HEK293 (cell line): ENCODE measurements at regions not wholly inside any gene's neighbourhood (a gene's known extent, or its start where the extent isn't known, plus 50 kb on each side); places are given as distances from the start of the nearest gene placed in this dataset.
"Not testable (repeated sequence)": the region's sequence is repeated elsewhere in the genome, so short reads cannot be mapped to it uniquely, and the experiment has no call there.

Source experiments
- CTCF ChIA-PET: fragments of 350-600 bp; formaldehyde crosslinking; extraction: SDS; loops from one replicate; lab custom pipeline; 2021; ENCODE audit warnings: antibody characterized with exemption; lab: Yijun Ruan, JAX
- POLR2A ChIA-PET: fragments of 300-600 bp; formaldehyde crosslinking; extraction: SDS; loops from one replicate; lab custom pipeline; 2020; ENCODE audit warnings: antibody characterized with exemption, inconsistent platforms; lab: Yijun Ruan, JAX
- H3K27ac ChIP-seq: fragments of 200-500 bp; sonication (Bioruptor generic); 2 replicates; pipeline ENCODE4 v1.5.1; 2014; ENCODE audit warnings: low read depth, low read length, control low read depth, inconsistent platforms; ENCODE audit errors: extremely low read depth
- H3K36me3 ChIP-seq, 2 experiments: fragments of 200-500 bp in 1 of 2; sonication (Bioruptor generic) in 1 of 2; 1 replicate in 1 of 2; 2 replicates in 1 of 2; pipeline ENCODE4 v1.5.1; 2014 to 2017; ENCODE audit warnings: inconsistent platforms in 2 of 2, low read length in 2 of 2; ENCODE audit not compliant: control insufficient read depth in 2 of 2, insufficient read depth in 1 of 2
- H3K4me1 ChIP-seq: fragments of 200-500 bp; sonication (Bioruptor generic); 2 replicates; pipeline ENCODE4 v1.5.1; 2014; ENCODE audit warnings: mild to moderate bottlenecking, low read length, inconsistent platforms; ENCODE audit not compliant: control insufficient read depth, insufficient read depth
- H3K4me3 ChIP-seq: 2 replicates; pipeline ENCODE4 v1.5.1; 2011; ENCODE audit warnings: low read depth, mild to moderate bottlenecking, control low read depth, low read length, moderate library complexity
- H3K9me3 ChIP-seq: fragments of 200-500 bp; sonication (Bioruptor generic); 2 replicates; pipeline ENCODE4 v1.5.1; 2014; ENCODE audit warnings: low read depth, low read length, inconsistent platforms; ENCODE audit not compliant: control insufficient read depth, insufficient read depth
- KLF7 ChIP-seq: fragments of 450-650 bp; formaldehyde crosslinking; IDR thresholded peaks from 2 replicates; pipeline ENCODE4 v1.5.1; 2016; ENCODE audit warnings: missing biosample characterization, missing genetic modification characterization, borderline replicate concordance
- OVOL3 ChIP-seq: fragments of 450-650 bp; formaldehyde crosslinking; IDR thresholded peaks from 2 replicates; pipeline ENCODE4 v1.5.1; 2016; ENCODE audit warnings: missing biosample characterization, missing genetic modification characterization
- ZBTB8A ChIP-seq: fragments of 450-650 bp; formaldehyde crosslinking; IDR thresholded peaks from 2 replicates; pipeline ENCODE4 v1.5.1; 2016; ENCODE audit warnings: missing biosample characterization, missing genetic modification characterization
- ZNF140 ChIP-seq: fragments of 450-650 bp; formaldehyde crosslinking; IDR thresholded peaks from 2 replicates; pipeline ENCODE4 v1.5.1; 2016; ENCODE audit warnings: missing biosample characterization, missing genetic modification characterization
- ZNF19 ChIP-seq: fragments of 450-650 bp; formaldehyde crosslinking; IDR thresholded peaks from 2 replicates; pipeline ENCODE4; 2016; ENCODE audit warnings: missing biosample characterization, missing genetic modification characterization, low read depth
- ZNF202 ChIP-seq: fragments of 450-650 bp; formaldehyde crosslinking; IDR thresholded peaks from 2 replicates; pipeline ENCODE4 v1.5.1; 2016; ENCODE audit warnings: missing biosample characterization, missing genetic modification characterization, borderline replicate concordance
- ZNF266 ChIP-seq: fragments of 450-650 bp; formaldehyde crosslinking; IDR thresholded peaks from 2 replicates; pipeline ENCODE4 v1.5.1; 2016; ENCODE audit warnings: missing biosample characterization, missing genetic modification characterization, low read depth
- ZNF292 ChIP-seq: fragments of 450-650 bp; formaldehyde crosslinking; IDR thresholded peaks from 2 replicates; pipeline ENCODE4 v1.5.1; 2016; ENCODE audit warnings: low read depth, missing biosample characterization, missing genetic modification characterization, borderline replicate concordance
- ZNF394 ChIP-seq: fragments of 450-650 bp; formaldehyde crosslinking; IDR thresholded peaks from 2 replicates; pipeline ENCODE4 v1.5.1; 2016; ENCODE audit warnings: missing biosample characterization, missing genetic modification characterization, mild to moderate bottlenecking, moderate library complexity, borderline replicate concordance
- ZNF426 ChIP-seq: fragments of 450-650 bp; formaldehyde crosslinking; IDR thresholded peaks from 2 replicates; pipeline ENCODE4 v1.5.1; 2017; ENCODE audit warnings: missing biosample characterization, missing genetic modification characterization, mild to moderate bottlenecking, inconsistent platforms, moderate library complexity
- ZNF433 ChIP-seq: fragments of 450-650 bp; formaldehyde crosslinking; IDR thresholded peaks from 2 replicates; pipeline ENCODE4 v1.5.1; 2016; ENCODE audit warnings: missing biosample characterization, missing genetic modification characterization, low read depth
- ZNF510 ChIP-seq: fragments of 450-650 bp; formaldehyde crosslinking; IDR thresholded peaks from 2 replicates; pipeline ENCODE4 v1.5.1; 2018; ENCODE audit warnings: mild to moderate bottlenecking, missing genetic modification characterization, missing biosample characterization; ENCODE audit not compliant: insufficient replicate concordance
- ZNF518A ChIP-seq: fragments of 450-650 bp; formaldehyde crosslinking; conservative IDR thresholded peaks from 2 replicates; pipeline ENCODE4 v1.5.1; 2016; ENCODE audit warnings: low read depth, missing biosample characterization, missing genetic modification characterization
- ZNF529 ChIP-seq: fragments of 450-650 bp; formaldehyde crosslinking; IDR thresholded peaks from 2 replicates; pipeline ENCODE4 v1.5.1; 2017; ENCODE audit warnings: missing genetic modification characterization, missing biosample characterization; ENCODE audit not compliant: insufficient replicate concordance
- ZNF555 ChIP-seq: fragments of 450-650 bp; formaldehyde crosslinking; conservative IDR thresholded peaks from 2 replicates; pipeline ENCODE4 v1.5.1; 2017; ENCODE audit warnings: missing biosample characterization, mild to moderate bottlenecking, missing genetic modification characterization, inconsistent platforms
- ZNF558 ChIP-seq: fragments of 450-650 bp; formaldehyde crosslinking; IDR thresholded peaks from 2 replicates; pipeline ENCODE4 v1.5.1; 2016; ENCODE audit warnings: missing biosample characterization, missing genetic modification characterization
- ZNF623 ChIP-seq: fragments of 450-650 bp; formaldehyde crosslinking; IDR thresholded peaks from 2 replicates; pipeline ENCODE4 v1.5.1; 2016; ENCODE audit warnings: missing biosample characterization, missing genetic modification characterization
- ZNF629 ChIP-seq: fragments of 450-650 bp; formaldehyde crosslinking; IDR thresholded peaks from 2 replicates; pipeline ENCODE4 v1.5.1; 2017; ENCODE audit warnings: missing biosample characterization, missing genetic modification characterization
- ZNF654 ChIP-seq: fragments of 450-650 bp; formaldehyde crosslinking; IDR thresholded peaks from 2 replicates; pipeline ENCODE4 v1.5.1; 2016; ENCODE audit warnings: low read depth, missing biosample characterization, missing genetic modification characterization
- ZNF664 ChIP-seq: fragments of 450-650 bp; formaldehyde crosslinking; IDR thresholded peaks from 2 replicates; pipeline ENCODE4 v1.5.1; 2016; ENCODE audit warnings: missing biosample characterization, missing genetic modification characterization
- ZXDB ChIP-seq: fragments of 450-650 bp; formaldehyde crosslinking; IDR thresholded peaks from 2 replicates; pipeline ENCODE4 v1.5.1; 2016; ENCODE audit warnings: missing biosample characterization, missing genetic modification characterization
- TF ChIP-seq, protein P1 (sequence below): fragments of 450-650 bp; formaldehyde crosslinking; IDR thresholded peaks from 2 replicates; pipeline ENCODE4 v1.5.1; 2016; ENCODE audit warnings: missing biosample characterization, missing genetic modification characterization
- TF ChIP-seq, protein P2 (sequence below): fragments of 450-650 bp; formaldehyde crosslinking; conservative IDR thresholded peaks from 2 replicates; pipeline ENCODE4 v1.5.1; 2016; ENCODE audit warnings: low read depth, missing biosample characterization, missing genetic modification characterization

GRCh38 chr6:154938727-154939285 lies 56.3 kb upstream of the TIAM2 start:
- CTCF ChIA-PET, result interaction anchor here (0.6 kb wide), 2 partner anchors 52 to 251 kb away, joined by 3 to 5 read pairs; no protein-coding TSS in a partner anchor
- not testable (repeated sequence) for H3K36me3 ChIP-seq
- peak; percentile 85 for TF ChIP-seq ZNF555
- TF ChIP-seq ZNF529, result peak; percentile 62
- TF ChIP-seq, protein P1, sequence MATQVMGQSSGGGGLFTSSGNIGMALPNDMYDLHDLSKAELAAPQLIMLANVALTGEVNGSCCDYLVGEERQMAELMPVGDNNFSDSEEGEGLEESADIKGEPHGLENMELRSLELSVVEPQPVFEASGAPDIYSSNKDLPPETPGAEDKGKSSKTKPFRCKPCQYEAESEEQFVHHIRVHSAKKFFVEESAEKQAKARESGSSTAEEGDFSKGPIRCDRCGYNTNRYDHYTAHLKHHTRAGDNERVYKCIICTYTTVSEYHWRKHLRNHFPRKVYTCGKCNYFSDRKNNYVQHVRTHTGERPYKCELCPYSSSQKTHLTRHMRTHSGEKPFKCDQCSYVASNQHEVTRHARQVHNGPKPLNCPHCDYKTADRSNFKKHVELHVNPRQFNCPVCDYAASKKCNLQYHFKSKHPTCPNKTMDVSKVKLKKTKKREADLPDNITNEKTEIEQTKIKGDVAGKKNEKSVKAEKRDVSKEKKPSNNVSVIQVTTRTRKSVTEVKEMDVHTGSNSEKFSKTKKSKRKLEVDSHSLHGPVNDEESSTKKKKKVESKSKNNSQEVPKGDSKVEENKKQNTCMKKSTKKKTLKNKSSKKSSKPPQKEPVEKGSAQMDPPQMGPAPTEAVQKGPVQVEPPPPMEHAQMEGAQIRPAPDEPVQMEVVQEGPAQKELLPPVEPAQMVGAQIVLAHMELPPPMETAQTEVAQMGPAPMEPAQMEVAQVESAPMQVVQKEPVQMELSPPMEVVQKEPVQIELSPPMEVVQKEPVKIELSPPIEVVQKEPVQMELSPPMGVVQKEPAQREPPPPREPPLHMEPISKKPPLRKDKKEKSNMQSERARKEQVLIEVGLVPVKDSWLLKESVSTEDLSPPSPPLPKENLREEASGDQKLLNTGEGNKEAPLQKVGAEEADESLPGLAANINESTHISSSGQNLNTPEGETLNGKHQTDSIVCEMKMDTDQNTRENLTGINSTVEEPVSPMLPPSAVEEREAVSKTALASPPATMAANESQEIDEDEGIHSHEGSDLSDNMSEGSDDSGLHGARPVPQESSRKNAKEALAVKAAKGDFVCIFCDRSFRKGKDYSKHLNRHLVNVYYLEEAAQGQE (tag by site-specific recombination), result peak; percentile 63
- 0 out of 2 replicates have a peak, but pooled peaks have one; percentile 40 for TF ChIP-seq ZNF202 (tag by site-specific recombination)
- TF ChIP-seq ZNF394, result peak; percentile 93
- peak; percentile 91 for TF ChIP-seq ZNF518A (tag by site-specific recombination)
- TF ChIP-seq ZNF292 (tag by site-specific recombination), result 0 out of 2 replicates have a peak, but pooled peaks have one; percentile 30
- TF ChIP-seq ZNF664, result peak; percentile 59
- 0 out of 2 replicates have a peak, but pooled peaks have one; percentile 23 for TF ChIP-seq ZNF629 (tag by site-specific recombination)
- TF ChIP-seq OVOL3 (tag by site-specific recombination), result peak; percentile 15; the same call in 1 of the 2 replicates
- TF ChIP-seq ZNF558 (tag by site-specific recombination), result peak; percentile 70; the same call in 1 of the 2 replicates
- peak; percentile 41; the same call in 1 of the 2 replicates for TF ChIP-seq KLF7
- peak; percentile 68 for TF ChIP-seq ZNF433 (tag by site-specific recombination)
- TF ChIP-seq ZNF426, result peak; percentile 86
- TF ChIP-seq, protein P2, sequence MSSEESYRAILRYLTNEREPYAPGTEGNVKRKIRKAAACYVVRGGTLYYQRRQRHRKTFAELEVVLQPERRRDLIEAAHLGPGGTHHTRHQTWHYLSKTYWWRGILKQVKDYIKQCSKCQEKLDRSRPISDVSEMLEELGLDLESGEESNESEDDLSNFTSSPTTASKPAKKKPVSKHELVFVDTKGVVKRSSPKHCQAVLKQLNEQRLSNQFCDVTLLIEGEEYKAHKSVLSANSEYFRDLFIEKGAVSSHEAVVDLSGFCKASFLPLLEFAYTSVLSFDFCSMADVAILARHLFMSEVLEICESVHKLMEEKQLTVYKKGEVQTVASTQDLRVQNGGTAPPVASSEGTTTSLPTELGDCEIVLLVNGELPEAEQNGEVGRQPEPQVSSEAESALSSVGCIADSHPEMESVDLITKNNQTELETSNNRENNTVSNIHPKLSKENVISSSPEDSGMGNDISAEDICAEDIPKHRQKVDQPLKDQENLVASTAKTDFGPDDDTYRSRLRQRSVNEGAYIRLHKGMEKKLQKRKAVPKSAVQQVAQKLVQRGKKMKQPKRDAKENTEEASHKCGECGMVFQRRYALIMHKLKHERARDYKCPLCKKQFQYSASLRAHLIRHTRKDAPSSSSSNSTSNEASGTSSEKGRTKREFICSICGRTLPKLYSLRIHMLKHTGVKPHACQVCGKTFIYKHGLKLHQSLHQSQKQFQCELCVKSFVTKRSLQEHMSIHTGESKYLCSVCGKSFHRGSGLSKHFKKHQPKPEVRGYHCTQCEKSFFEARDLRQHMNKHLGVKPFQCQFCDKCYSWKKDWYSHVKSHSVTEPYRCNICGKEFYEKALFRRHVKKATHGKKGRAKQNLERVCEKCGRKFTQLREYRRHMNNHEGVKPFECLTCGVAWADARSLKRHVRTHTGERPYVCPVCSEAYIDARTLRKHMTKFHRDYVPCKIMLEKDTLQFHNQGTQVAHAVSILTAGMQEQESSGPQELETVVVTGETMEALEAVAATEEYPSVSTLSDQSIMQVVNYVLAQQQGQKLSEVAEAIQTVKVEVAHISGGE (tag by site-specific recombination), result peak; percentile 74
- peak; percentile 55; the same call in 1 of the 2 replicates for TF ChIP-seq ZNF266 (tag by site-specific recombination)
- TF ChIP-seq ZNF140 (tag by site-specific recombination), result peak; percentile 81; the same call in 1 of the 2 replicates
- peak; percentile 42 for TF ChIP-seq ZNF654
- peak; percentile 60; the same call in 1 of the 2 replicates for TF ChIP-seq ZNF623 (tag by site-specific recombination)
- peak; percentile 76 for TF ChIP-seq ZBTB8A (tag by site-specific recombination)
- peak; percentile 48; the same call in 1 of the 2 replicates for TF ChIP-seq ZXDB
- peak; percentile 39; the same call in 1 of the 2 replicates for TF ChIP-seq ZNF19 (tag by site-specific recombination)
- TF ChIP-seq ZNF510 (tag by site-specific recombination), result peak; percentile 63
- TF ChIP-seq, all 188 proteins: peak for 23; not testable (repeated sequence) for 165
- H3K4me3 ChIP-seq, H3K9me3 ChIP-seq, H3K4me1 ChIP-seq, H3K27ac ChIP-seq: not testable (repeated sequence)
- POLR2A ChIA-PET, result interaction anchor here (0.7 kb wide), 1 partner anchor 58 kb away, joined by 3 read pairs; no protein-coding TSS in a partner anchor
